GM21367 (cell line): ENCODE measurements at regions not wholly inside any gene's neighbourhood (a gene's known extent, or its start where the extent isn't known, plus 50 kb on each side); places are given as distances from the start of the nearest gene placed in this dataset.
A peak's percentile ranks its signal among the peaks of the same experiment; 100 is the strongest.
"Not testable (repeated sequence)": the region's sequence is repeated elsewhere in the genome, so short reads cannot be mapped to it uniquely, and the experiment has no call there.

Source experiments
- ATAC-seq: cut with Tn5 transposase; IDR thresholded peaks from one replicate; pipeline ENCODE4 v1.9.1; 2021; ENCODE audit not compliant: unreplicated experiment

DNA sequence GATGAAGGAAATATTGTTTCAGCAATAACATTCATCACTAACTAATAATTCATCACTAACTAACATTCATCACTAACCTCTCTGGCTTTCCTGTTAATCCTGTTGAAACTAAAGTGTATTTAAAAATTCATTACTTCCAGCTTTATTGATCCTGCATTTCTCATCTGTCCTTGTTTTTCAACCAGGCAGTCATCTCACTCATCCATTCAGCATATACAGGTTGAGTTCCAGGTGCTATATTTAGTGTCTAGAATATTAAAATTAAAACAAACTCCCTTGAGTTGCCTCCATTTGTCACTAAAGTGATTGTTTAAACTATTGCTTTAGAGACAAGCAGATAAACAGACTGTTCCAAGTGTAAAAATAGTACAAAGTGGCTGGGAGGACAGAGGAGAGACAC, 58.1 kb downstream of the ATXN7L3B start:
- ATAC-seq = no peak

DNA sequence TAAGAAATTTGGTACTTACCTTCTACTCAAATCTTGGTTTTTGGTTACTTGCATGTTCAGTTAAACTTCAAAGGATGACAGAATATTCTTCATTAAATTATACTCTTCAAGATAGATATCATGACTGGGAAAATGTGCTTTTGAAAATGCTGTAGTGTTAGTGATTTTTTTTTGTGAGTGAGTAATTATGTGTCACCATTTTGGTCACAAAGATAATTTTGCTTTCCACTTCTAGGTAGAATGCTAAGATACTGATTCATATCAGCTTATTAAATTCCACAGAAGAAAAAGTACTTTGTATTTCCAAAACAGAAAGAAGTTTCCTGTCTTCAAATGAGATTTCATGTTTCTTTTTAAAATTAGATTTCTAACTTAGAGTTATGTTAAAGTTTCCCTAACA, 61.2 kb downstream of the ATXN7L3B start:
- ATAC-seq = no peak

DNA sequence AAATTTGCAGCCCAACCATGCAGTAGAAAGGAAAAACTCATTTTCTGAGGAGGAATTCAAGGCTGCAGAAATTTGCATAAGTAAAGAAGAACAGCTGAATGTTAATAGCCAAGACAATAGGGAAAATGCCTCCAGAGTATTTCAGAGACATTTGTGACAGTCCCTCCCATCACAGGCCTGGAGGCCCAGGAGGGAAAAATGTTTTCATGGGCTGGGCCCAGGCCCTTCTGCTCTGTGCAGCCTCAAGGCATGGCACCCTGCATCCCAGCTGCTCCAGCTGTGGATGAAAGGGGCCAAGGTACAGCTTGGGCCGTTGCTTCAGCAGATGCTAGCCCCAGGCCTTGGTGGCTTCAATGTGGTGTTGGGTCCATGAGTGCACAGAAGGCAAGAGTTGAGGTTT, 62.3 kb downstream of the ATXN7L3B start:
- ATAC-seq = no peak

DNA sequence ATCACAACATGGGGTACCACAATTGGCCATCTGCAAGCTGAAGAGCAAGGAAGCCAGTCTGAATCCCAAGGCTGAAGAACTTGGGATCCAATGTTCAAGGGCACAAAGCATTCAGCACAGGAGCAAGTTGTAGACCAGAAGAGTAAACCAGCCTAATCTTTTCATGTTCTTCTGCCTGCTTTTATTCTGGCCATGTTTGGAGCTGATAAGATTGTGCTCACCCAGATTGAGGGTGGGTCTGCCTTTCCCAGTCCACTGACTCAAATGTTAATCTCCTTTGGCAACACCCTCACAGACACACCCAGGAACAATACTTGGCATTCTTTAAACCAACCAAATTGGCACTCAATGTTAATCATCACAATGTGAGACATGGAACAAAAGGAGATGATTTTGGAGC, 63.2 kb downstream of the ATXN7L3B start:
- ATAC-seq = not testable (repeated sequence)

DNA sequence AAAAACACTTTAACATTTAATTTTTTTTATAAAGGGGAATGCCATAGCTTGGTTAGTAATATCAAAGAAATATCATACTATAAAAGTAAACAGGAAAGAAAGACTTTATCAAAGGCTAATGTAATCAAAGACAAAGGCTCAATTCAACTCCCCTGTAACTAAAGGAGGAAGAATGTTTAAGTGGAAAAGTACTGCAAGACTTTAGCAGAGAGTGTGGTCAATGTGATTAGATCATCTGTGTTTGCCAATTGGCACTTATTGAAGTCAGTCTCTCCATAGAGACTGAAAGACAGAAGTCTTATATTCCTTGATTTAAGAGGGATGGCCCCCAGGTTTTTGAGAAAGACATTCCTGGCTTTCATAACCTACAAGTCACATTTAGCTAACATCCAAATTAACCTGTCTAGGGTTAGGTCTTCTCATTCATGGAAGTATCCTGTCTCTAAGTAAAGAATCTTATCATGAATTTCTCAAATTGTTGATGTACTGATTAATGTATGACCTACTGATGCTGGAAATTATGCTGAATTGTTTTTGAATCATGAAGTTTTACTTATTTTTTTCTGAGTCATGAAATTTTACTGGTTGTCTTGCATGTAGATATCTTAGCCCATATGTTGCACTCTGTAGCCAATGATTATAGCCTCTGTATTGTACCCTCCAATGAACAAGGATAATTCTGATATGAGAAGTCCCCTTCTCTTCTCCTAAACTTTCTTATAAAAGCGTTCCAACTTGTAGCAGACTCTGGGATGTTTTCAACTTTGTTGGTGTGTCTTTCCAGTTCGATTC, 65.4 kb downstream of the ATXN7L3B start:
- no peak for ATAC-seq

DNA sequence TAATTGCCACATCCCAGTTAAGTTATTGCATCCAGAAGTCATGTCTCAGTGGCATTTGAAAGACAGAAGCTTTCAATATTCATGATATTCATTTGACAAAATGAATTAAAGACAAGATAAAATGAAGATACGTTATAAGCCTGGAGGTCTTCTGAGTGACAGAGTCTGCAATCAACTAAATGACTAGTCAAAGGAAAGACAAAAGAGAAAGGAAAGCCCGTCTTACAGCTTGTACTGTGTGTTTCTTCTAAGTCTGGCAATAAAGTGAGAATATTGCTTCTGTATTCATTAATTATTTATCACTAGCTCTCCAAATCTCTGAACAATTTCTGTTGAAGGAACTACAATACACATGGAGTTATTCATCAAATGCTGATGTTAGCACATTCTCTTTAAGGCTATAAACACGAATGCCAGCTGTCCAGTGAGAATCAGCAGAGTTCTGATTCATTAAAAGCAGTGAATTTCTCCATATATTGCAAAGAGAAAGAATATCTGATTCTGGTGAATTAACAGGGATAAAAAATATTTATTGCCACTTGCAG, 70.7 kb downstream of the ATXN7L3B start:
- no peak for ATAC-seq

DNA sequence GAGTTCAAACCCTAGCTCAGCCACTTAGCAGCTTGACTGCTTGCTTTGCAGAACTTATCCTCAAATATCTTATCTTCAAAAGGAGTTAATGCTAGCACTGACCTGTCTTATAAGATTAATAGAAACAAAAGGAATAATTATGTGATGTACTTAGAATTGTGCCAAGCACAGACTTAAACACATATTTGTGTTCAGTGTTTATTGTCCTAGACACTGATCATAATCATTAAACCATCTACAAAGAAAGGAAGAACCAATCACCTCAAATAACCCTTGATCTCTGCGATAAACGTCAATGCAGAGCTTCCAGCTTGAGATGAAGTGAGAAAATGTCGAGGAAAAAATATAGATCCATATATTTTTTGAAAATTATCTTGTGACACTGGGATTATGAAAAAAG, 73.1 kb downstream of the ATXN7L3B start:
- no peak for ATAC-seq

DNA sequence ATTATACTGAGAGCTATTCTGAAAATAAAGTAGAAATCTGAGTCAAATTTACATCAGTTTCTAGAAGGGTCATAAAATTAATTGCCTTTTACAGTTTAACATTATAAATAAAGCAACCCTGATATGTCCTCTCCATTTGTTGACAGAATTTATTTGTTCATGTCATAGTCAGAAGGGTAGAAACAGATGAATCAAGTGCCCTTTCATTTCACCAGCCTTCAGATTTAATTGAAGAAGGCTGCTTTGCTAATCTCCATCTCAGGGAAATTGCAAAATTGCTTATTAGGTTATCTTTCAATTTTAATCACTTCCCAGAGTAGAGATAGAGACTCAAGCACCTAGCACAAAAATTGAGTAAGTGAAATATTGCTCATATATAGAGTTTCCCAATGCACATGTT, 76.8 kb downstream of the ATXN7L3B start:
- ATAC-seq = no peak

DNA sequence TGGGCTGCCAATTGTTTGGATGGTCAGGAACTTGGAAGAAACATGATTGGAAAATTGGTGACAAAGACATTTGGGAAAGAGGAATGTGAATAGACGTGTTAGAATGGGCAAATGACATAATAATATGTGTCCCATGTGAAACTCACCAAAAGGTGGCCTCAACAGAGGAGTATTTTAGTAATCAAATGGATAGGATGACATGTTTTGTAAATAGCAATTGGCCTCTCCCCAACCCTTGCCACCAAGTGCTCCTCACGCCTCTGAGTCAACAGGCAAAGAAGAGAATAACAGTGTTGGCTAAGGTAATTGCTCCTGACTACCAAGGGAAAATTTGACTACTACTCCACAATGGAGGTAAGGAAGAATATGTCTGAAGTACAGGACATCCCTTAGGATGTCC, 81.4 kb downstream of the ATXN7L3B start:
- no peak for ATAC-seq

DNA sequence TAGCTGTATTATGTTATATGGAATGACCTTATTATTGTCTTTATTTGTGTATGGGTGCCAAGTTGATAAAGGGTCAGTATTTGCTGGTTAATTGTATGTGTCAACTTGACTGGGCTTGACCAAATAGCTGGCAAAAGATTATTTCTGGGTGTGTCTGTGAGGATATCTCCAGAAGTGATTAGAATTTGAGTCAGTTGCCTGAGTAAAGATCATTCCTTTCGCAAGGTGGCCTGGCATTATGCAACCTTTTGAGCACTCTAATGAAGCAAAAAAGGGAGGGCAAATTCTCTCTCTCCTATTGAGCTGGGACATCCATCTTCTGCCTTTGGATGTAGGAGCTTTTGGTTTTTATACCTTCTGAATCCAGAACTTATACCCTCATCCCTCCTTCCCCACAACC, 82.2 kb downstream of the ATXN7L3B start:
- ATAC-seq = no peak

DNA sequence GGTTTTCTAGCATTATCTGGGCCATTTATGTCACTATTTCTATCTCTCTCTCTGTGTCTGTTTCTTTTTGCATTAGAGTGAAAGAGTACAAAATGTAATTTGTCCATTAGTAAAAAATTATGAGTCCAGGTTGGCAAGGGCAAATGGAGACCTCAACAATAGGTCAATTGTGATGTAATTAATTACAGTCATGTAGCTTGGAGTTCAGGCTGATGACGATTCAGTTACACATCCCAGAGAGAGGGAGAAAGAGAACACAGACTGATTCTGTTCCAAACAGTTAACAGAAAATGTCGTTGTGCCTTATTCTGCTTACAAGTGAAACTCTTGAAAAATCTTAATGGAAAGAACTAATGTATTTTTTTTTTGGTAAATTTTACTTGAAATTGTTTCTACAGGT, 83.3 kb downstream of the ATXN7L3B start:
- ATAC-seq = no peak

DNA sequence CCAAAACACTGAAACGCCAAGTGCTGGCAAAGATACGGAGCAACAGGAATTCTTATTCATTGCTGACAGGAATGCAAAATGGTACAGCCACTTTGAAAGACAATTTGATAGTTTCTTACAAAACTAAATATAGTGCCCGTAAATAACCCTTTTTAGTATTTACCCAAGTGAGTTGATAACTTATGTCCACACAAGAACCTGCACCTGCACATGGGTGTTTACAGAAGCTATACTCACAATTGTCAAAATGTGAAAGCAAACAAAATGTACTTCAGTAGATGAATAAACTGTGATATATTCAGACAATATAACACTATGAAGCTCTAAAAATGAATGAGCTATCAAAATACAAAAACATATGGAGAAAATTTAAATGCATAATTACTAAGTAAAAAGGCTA, 86.6 kb downstream of the ATXN7L3B start:
- no peak for ATAC-seq

DNA sequence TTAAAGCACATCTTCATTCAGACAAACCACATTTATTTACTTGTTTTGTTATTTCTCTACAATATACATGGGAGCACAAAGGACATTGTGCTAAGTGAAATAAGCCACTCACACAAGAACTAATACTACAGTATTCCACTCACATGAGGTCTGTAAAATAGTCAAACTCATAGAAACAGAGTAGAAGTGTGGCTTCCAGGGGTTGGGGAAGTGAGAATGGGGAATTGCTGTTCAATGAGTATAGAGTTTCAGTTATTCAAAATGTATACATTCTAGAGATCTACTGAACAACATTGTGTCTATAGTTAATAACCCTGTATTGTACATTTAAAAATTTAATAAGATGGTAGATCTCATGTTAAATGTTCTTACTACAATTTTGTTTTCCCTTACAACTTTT, 88.8 kb downstream of the ATXN7L3B start:
- ATAC-seq = peak; percentile 87

DNA sequence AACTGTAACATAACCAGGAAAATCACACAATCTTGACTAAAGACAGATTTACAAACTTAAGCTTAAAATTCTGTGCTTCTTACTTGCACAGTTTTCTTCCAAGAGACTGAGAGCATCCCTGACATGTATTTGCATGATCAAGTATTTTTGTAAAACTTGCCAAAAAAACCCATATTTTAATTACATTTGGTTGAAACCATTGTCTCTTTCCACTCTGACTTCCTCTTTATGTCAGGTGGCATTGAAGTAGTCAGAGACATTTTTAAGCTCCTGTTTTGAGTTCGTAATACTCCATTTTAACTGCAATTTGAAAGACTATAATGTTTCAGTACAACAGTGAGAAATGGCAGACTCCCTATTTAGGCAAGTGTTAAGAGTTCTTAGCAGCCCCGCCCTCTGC, 103.6 kb downstream of the ATXN7L3B start:
- no peak for ATAC-seq

DNA sequence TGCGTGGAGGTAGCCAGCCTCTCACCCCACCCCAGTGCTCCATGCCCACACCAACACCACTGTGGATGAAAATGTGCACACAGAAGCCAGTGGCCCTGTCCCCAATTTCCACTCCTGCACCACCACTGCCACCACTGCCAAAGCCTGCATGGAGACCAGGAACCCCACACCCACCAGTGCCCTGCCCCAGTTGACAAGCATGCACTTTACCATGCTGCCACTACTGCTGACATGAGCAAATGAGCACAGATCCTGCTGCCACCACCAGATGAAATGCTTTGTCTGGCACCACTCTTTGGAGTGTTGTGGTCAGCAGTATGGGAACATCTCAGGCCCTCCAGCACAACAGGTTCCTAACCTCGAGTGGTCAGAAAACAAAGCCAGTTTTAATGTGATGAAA, 104.1 kb downstream of the ATXN7L3B start:
- ATAC-seq = no peak

DNA sequence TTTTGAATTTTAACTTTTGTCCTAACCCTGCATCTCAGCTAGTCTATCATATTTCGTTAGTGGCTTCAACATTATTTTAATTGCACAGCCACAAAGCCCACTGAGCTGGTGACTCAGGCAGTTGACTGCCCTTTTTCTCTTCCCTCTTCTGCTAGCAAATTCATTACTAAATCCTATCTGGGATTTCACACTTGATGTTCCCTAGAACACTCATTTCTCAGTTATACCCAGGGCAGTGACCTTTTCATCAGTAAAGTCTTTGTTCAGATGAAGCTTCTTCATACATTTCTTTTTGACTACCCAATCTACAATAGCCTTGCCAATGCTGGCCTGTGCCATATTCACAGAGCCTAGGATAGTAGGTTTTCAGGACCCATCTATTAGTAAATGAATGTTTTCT, 107.0 kb downstream of the ATXN7L3B start:
- no peak for ATAC-seq

DNA sequence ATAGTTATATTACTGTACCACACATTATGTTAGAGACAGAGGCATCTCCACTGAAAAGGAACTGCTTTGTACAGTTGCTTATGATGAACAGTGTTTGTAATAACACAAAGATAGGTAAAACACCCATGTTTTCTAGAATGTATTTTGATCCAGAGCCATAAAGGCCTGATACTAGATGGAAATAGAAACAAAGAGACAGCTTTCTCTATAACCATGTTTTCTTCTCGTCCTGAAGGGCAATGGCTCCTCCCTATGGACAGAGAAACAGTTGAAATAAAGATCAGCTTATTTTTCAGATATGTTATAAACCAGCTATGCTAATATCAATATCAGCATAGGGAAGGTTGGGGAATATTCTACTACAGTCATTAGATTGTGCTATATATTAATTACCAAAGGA, 109.2 kb downstream of the ATXN7L3B start:
- ATAC-seq = no peak

DNA sequence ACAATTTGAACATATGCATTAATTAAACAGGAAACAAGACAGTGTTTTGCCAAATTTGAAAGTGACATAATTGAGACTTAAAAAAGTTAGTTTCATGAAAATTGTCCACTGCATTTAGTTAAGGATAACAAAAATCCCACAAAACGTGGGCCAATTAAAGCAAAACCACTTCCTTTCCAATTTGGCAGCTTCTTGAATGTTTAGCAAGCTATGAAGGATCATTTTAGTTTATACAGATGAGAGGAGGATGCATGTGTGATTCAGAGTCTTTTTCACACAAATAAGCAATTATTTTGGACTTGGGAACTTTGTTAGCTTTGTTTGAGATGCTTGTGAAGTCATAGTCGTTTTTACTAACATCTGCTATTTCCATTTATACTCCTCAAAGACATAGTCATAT, 109.6 kb downstream of the ATXN7L3B start:
- no peak for ATAC-seq

DNA sequence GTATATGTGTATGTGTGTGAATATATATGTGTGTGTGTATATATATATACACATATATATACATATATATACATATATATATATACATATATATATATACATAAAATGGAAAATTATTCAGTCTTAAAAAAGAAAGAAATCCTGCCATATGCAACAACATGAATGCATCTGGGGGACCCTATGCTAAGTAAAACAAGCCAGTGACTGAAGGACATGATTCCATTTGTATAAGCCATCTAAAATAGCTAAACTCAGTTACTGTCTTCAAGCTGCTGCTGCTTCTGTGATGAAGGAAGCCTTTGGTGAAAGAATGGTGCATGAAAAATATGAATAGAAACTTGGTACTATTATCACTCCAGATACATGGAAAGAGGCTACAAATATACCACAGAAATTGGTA, 118.6 kb downstream of the ATXN7L3B start:
- ATAC-seq = no peak

DNA sequence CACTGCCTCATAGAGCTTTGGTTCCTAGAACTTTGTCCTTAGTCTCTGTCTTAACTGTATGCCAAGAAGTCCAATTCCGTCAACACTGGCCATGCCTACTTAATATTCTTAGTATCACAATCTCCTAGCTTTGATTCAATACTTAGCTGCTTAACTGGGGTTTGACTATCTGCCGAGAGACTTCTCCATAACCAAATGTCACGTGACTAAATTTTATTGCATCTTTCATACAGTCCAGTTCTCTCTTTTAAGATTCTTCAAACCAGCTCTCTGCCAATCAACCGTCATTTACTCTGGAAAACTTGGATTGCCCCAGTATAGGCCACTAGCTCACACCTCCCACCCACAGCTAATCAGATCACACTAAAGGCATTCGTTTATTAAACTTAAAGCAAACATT, 122.8 kb downstream of the ATXN7L3B start:
- ATAC-seq = no peak

DNA sequence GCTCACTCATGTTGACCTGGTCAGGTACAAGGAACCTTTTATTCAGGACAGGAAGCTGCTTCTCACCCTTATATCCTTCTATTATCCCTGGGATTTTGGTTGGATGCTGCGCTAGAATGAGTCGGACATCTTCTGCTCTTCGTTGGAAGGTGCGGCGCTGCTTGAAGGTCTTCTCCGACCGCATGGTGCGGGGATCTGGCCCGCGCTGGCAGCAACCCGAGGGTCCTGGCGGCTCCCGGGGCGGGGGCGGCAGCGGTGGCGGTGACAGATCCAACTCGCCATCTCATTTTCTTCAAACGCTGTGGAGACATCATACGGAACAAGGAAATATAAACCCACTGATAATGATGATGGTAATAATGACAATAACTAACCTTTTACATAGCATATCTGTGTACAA, 126.3 kb downstream of the ATXN7L3B start:
- no peak for ATAC-seq

DNA sequence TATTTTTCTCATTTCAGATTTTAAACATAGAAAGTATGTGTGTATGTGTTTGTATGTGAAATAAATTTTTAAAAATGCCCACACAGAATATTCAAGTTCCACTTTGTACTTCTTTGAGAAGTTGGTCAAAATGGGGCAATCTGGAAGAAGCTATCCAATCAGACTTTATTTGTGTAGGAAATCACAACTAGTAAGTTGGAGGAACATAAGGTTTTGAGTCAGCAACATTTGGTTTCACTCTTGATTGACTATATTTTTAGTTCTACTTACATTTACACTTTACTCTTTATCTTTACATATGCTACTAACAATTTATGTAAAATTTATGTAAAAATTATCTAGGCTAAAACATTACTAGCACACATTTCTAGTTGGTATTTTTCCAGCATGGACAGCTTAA, 128.1 kb downstream of the ATXN7L3B start:
- ATAC-seq = no peak

DNA sequence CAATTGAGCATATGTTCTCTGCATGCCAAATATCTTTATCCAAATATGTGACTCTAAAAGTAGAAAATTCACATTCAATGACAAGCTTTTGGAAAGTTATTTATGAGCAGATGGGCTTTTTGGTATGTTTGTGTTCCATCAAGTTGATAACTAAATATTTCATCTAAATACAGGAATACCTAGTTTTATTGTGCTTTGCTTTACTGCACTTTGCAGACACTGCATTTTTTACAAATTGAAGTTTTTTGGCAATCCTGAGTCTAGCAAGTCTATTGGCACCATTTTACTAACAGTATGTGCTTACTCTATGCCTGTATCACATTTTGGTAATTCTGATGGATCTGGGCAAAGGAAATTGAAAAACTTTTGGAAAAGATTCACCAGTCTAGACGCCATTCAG, 133.8 kb downstream of the ATXN7L3B start:
- no peak for ATAC-seq
